ENCODE measurements at regions not wholly inside any gene's neighbourhood (a gene's known extent, or its start where the extent isn't known, plus 50 kb on each side); places are given as distances from the start of the nearest gene placed in this dataset.

DNA sequence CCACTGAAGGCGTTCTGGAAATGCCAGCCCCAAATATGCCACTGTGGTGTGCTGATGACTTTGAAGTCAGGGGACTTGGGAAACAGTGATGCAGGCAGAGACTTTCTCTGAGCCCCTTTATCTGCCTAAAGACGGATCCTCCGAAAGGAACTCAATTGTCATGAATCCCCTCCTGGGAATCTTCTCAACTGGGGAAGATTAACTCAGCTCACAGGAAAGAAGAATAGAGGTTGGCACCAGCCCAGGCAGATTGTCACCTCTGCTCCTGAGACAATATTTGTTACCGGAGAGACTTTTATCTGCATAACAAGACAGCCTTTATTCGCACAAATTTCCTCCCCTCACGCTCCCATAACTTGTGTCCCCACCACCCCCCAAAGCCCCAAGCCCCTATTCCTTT lies 414.4 kb downstream of the FUT8 start:
- DNase-seq: no peak
- Histone ChIP-seq H3K79me2 (ENCODE audit: low read length) (no peaks in the 10 kb centered on the region), H3K4me1 (ENCODE audit: low read length) (no peaks in the 10 kb centered on the region), H3K27ac (ENCODE audit: low read length) (no peak overlapping the region), H3K9me2 (replicated peaks; ENCODE audit: insufficient read depth, low read length) (no peaks in the 10 kb centered on the region), H4K20me1 (ENCODE audit: insufficient read depth, low read length) (no peaks in the 10 kb centered on the region), H2AFZ (ENCODE audit: low read length) (no peak overlapping the region), H3K4me2 (ENCODE audit: low read depth, low read length) (no peak overlapping the region), H3K9ac (ENCODE audit: low read length) (no peak overlapping the region), H3K27me3 (replicated peaks; ENCODE audit: insufficient read depth, low read length) (no peaks in the 10 kb centered on the region), H3F3A (ENCODE audit: insufficient read depth, low read length) (no peaks in the 10 kb centered on the region), H3K4me3 (ENCODE audit: low read length) (no peak overlapping the region), H3K36me3 (replicated peaks; ENCODE audit: insufficient read depth, low read length) (no peaks in the 10 kb centered on the region), H3K9me3 (replicated peaks; ENCODE audit: insufficient read depth, low read length) (no peaks in the 10 kb centered on the region)
- TF ChIP-seq EZH2 (optimal IDR thresholded peaks at IDR 0.05; ENCODE audit: low read depth, low read length) (no peak), EZH2phosphoT487 (IDR thresholded peaks at IDR 0.05; ENCODE audit: low read length) (no peak)
- TF ChIP-seq, protein P1, sequence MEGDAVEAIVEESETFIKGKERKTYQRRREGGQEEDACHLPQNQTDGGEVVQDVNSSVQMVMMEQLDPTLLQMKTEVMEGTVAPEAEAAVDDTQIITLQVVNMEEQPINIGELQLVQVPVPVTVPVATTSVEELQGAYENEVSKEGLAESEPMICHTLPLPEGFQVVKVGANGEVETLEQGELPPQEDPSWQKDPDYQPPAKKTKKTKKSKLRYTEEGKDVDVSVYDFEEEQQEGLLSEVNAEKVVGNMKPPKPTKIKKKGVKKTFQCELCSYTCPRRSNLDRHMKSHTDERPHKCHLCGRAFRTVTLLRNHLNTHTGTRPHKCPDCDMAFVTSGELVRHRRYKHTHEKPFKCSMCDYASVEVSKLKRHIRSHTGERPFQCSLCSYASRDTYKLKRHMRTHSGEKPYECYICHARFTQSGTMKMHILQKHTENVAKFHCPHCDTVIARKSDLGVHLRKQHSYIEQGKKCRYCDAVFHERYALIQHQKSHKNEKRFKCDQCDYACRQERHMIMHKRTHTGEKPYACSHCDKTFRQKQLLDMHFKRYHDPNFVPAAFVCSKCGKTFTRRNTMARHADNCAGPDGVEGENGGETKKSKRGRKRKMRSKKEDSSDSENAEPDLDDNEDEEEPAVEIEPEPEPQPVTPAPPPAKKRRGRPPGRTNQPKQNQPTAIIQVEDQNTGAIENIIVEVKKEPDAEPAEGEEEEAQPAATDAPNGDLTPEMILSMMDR (IDR thresholded peaks at IDR 0.05; ENCODE audit: low read length): no peak

DNA sequence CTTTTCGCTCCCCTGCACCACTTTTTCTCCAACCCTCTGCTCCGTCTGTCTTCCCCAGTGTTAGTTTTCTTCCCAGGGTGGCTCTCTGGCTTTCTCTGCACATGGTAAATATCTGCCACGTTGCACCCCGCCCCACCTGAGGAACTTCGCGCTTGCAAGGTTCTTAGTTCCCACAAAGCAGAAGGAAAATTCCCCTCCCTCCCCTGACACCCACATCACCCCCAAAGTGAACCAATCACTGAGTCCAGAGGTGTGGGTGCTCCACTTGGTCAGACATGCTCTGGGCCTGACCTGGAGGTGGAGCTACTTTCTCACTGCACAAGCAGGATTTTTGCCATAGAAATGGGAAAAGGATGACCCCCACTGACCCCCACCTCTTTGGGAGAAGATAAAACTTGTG lies 415.0 kb downstream of the FUT8 start:
- Histone ChIP-seq H3K4me2 (ENCODE audit: low read depth, low read length) (no peak overlapping the region), H3K4me3 (ENCODE audit: low read length) (no peak overlapping the region), H3K9ac (ENCODE audit: low read length) (no peak overlapping the region), H3K79me2 (ENCODE audit: low read length) (no peaks in the 10 kb centered on the region), H3F3A (ENCODE audit: insufficient read depth, low read length) (no peaks in the 10 kb centered on the region), H2AFZ (ENCODE audit: low read length) (no peak overlapping the region), H3K4me1 (ENCODE audit: low read length) (no peaks in the 10 kb centered on the region), H3K27me3 (replicated peaks; ENCODE audit: insufficient read depth, low read length) (no peaks in the 10 kb centered on the region), H3K36me3 (replicated peaks; ENCODE audit: insufficient read depth, low read length) (no peaks in the 10 kb centered on the region), H3K9me2 (replicated peaks; ENCODE audit: insufficient read depth, low read length) (no peaks in the 10 kb centered on the region), H3K27ac (ENCODE audit: low read length) (no peak overlapping the region), H3K9me3 (replicated peaks; ENCODE audit: insufficient read depth, low read length) (no peaks in the 10 kb centered on the region), H4K20me1 (ENCODE audit: insufficient read depth, low read length) (no peaks in the 10 kb centered on the region)
- no peak for TF ChIP-seq EZH2 (optimal IDR thresholded peaks at IDR 0.05; ENCODE audit: low read depth, low read length)
- no peak for TF ChIP-seq EZH2phosphoT487 (IDR thresholded peaks at IDR 0.05; ENCODE audit: low read length)
- TF ChIP-seq, protein P1 (IDR thresholded peaks at IDR 0.05; ENCODE audit: low read length): no peak
- no peak for DNase-seq

DNA sequence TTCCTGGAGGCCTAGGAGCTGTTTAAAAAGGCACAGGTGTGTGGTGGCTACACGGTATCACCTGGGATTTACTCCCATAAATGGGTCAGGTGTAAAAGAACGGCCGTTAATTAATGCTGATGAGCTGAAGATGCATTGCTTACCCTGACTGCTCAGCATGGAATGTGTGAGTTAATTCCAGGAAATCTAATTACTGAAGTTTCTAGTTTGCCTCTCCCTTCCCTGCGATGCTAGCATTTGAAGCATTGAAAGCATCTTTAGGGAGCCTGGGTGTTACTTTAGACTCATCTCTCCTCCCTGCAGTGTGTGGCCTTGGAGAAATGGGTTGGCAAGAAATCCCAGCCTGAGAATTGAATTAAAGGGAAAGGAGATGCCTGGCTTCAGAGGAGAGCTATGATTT lies 415.9 kb downstream of the FUT8 start:
- no peaks in the 10 kb centered on the region for H3K36me3 ChIP-seq (replicated peaks; ENCODE audit: insufficient read depth, low read length)

More for the DNA sequence above, 415.9 kb downstream of the FUT8 start:
- Histone ChIP-seq H3K9me2 (replicated peaks; ENCODE audit: insufficient read depth, low read length) (no peaks in the 10 kb centered on the region), H3K4me2 (ENCODE audit: low read depth, low read length) (no peak overlapping the region), H3K79me2 (ENCODE audit: low read length) (no peaks in the 10 kb centered on the region), H3K4me1 (ENCODE audit: low read length) (no peaks in the 10 kb centered on the region), H3K9me3 (replicated peaks; ENCODE audit: insufficient read depth, low read length) (no peaks in the 10 kb centered on the region), H3K27me3 (replicated peaks; ENCODE audit: insufficient read depth, low read length) (no peaks in the 10 kb centered on the region), H3K27ac (ENCODE audit: low read length) (no peak overlapping the region), H4K20me1 (ENCODE audit: insufficient read depth, low read length) (no peaks in the 10 kb centered on the region), H2AFZ (ENCODE audit: low read length) (no peak overlapping the region), H3F3A (ENCODE audit: insufficient read depth, low read length) (no peaks in the 10 kb centered on the region), H3K4me3 (ENCODE audit: low read length) (no peak overlapping the region), H3K9ac (ENCODE audit: low read length) (no peak overlapping the region)
- TF ChIP-seq EZH2phosphoT487 (IDR thresholded peaks at IDR 0.05; ENCODE audit: low read length): no peak
- TF ChIP-seq EZH2 (optimal IDR thresholded peaks at IDR 0.05; ENCODE audit: low read depth, low read length): no peak
- TF ChIP-seq, protein P1 (IDR thresholded peaks at IDR 0.05; ENCODE audit: low read length): no peak
- DNase-seq: no peak
